ENCODE measurements at regions not wholly inside any gene's neighbourhood (a gene's known extent, or its start where the extent isn't known, plus 50 kb on each side); places are given as distances from the start of the nearest gene placed in this dataset.

DNA sequence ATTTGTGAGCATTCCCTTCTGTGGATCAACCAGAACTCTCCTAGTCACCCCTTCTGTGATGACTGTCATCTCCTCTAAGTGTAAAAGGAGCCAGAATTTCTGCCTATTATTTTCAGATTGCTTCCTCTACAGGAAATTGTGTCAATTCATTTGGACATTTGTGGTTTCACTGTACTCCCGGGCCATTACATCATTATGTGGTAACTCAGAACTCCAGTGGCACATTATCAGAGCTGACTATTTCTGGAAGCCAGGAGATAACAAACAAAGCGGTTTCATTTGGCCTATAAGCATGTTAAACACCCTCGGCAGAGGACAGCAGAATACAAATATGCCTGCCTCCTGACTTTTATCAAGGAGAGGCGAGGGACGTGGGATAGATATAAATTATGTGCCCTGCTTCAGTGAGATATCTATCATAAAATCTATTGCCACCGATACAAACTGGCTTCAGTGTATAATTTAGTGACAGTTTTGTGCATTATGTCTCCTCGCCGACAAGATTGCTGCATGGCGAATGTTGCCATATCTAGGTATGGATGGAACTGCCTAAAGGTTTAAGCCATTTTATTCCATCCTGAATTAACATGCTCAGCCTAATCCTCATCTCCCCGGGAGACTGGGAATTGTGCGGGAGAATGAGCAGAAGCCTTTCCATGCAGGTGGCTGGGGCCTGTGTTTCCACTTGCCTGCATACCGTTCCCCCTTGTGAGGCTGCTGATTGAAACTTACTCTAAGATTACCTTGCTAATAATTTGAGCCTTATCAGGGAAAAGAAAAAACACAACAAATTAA lies 193.4 kb upstream of the SEMA6D start:
- Histone ChIP-seq H3K4me1 (ENCODE audit: control insufficient read depth, insufficient read depth, low read length) (peaks cover 8% of the 10 kb centered on the region), H3K4me3 (ENCODE audit: low read depth, low read length) (no peak overlapping the region), H3K36me3 (ENCODE audit: control insufficient read depth, insufficient read depth, low read length) (no peaks in the 10 kb centered on the region), H3K27me3 (ENCODE audit: control insufficient read depth, insufficient read depth, low read length) (no peaks in the 10 kb centered on the region), H3K27ac (ENCODE audit: low read depth, low read length) (no peak overlapping the region), H3K9me3 (ENCODE audit: control insufficient read depth, insufficient read depth, low read length) (no peaks in the 10 kb centered on the region)
- 60% methylated on average over 4 of the region's 12 CpGs for WGBS (ENCODE audit: insufficient coverage)
- peak in 2 of 6 donors; percentile 36 to 73 for DNase-seq (ENCODE audit: low read depth in 4 of 6, low spot score in 6 of 6)

DNA sequence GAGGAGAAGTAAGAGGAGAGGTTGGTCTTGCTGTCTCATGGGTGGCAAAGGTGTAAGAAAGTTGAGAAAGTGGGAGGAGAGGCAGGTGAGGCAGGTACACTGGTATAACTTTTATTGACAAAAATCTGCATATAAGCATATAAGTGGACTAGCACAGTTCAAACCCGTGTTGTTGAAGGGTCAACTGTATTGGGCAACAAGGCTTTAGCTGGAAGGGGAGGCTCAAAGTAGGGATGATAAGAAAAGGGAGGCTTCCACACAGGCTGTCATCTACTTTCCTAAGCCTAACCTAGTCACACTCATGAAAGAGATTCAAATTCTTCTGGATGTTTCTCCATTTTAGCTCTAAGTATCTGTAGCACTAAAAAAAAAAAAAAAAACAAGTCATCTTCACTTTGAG lies 188.1 kb upstream of the SEMA6D start:
- H3K4me1 ChIP-seq (ENCODE audit: control insufficient read depth, insufficient read depth, low read length): peaks cover 5% of the 10 kb centered on the region
- H3K27ac ChIP-seq (ENCODE audit: low read depth, low read length): no peak overlapping the region
- no CpG with 5 or more reads among the region's 1 CpG for WGBS (ENCODE audit: insufficient coverage)

DNA sequence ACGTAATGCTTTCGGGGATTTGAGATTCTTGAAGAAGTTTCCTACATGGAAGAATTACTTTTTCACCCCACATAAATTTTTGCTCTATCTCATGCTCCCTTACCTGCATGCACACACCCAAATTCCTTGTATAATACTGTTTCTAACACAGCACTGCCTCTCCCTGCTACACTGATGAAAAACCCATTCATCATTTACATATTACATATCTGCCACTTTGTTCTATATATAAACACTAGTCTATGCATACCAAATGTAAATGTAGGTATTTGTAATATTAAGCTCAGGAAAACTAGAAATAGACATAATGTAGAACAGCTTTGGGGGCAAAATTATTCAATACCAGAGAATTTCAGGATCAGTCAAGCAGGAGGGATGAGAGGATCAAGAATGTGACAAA lies 182.6 kb upstream of the SEMA6D start:
- no CpG with 5 or more reads among the region's 2 CpGs for WGBS (ENCODE audit: insufficient coverage)

More for the DNA sequence above, 188.1 kb upstream of the SEMA6D start:
- Histone ChIP-seq H3K36me3 (ENCODE audit: control insufficient read depth, insufficient read depth, low read length) (no peaks in the 10 kb centered on the region), H3K27me3 (ENCODE audit: control insufficient read depth, insufficient read depth, low read length) (no peaks in the 10 kb centered on the region), H3K4me3 (ENCODE audit: low read depth, low read length) (no peak overlapping the region), H3K9me3 (ENCODE audit: control insufficient read depth, insufficient read depth, low read length) (no peaks in the 10 kb centered on the region)
- DNase-seq (ENCODE audit: low read depth in 4 of 6, low spot score in 6 of 6): no peak

DNA sequence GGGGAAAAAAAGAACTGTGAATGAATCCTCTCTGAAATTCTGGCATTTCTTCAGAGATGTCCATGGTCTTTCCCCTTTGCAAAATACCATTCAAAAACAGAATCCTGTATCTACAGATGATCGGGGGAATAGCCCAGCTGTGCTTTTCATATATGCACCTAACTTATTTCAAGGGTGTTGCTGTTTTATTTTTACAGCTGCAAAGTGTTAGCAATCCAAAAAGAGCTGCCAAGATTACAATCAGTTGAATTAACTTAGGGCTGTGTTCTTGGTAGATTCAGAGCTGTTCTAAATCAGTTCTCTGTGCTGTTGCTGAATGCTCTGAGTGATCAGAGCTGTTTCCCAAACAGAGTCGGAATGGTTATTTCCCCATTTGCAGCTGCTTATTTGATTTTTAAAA lies 175.7 kb upstream of the SEMA6D start:
- Histone ChIP-seq H3K4me3 (ENCODE audit: low read depth, low read length) (no peak overlapping the region), H3K4me1 (ENCODE audit: control insufficient read depth, insufficient read depth, low read length) (no peaks in the 10 kb centered on the region), H3K27me3 (ENCODE audit: control insufficient read depth, insufficient read depth, low read length) (no peaks in the 10 kb centered on the region), H3K9me3 (ENCODE audit: control insufficient read depth, insufficient read depth, low read length) (no peaks in the 10 kb centered on the region), H3K36me3 (ENCODE audit: control insufficient read depth, insufficient read depth, low read length) (no peaks in the 10 kb centered on the region), H3K27ac (ENCODE audit: low read depth, low read length) (peak overlapping the region; percentile 3)
- no CpG with 5 or more reads among the region's 2 CpGs for WGBS (ENCODE audit: insufficient coverage)
- peak in 2 of 6 donors; percentile 47 to 69 for DNase-seq (ENCODE audit: low read depth in 4 of 6, low spot score in 6 of 6)

More for the DNA sequence above, 182.6 kb upstream of the SEMA6D start:
- Histone ChIP-seq H3K27me3 (ENCODE audit: control insufficient read depth, insufficient read depth, low read length) (no peaks in the 10 kb centered on the region), H3K36me3 (ENCODE audit: control insufficient read depth, insufficient read depth, low read length) (no peaks in the 10 kb centered on the region), H3K4me3 (ENCODE audit: low read depth, low read length) (no peak overlapping the region), H3K27ac (ENCODE audit: low read depth, low read length) (no peak overlapping the region), H3K9me3 (ENCODE audit: control insufficient read depth, insufficient read depth, low read length) (no peaks in the 10 kb centered on the region), H3K4me1 (ENCODE audit: control insufficient read depth, insufficient read depth, low read length) (no peaks in the 10 kb centered on the region)
- DNase-seq (ENCODE audit: low read depth in 4 of 6, low spot score in 6 of 6): no peak

DNA sequence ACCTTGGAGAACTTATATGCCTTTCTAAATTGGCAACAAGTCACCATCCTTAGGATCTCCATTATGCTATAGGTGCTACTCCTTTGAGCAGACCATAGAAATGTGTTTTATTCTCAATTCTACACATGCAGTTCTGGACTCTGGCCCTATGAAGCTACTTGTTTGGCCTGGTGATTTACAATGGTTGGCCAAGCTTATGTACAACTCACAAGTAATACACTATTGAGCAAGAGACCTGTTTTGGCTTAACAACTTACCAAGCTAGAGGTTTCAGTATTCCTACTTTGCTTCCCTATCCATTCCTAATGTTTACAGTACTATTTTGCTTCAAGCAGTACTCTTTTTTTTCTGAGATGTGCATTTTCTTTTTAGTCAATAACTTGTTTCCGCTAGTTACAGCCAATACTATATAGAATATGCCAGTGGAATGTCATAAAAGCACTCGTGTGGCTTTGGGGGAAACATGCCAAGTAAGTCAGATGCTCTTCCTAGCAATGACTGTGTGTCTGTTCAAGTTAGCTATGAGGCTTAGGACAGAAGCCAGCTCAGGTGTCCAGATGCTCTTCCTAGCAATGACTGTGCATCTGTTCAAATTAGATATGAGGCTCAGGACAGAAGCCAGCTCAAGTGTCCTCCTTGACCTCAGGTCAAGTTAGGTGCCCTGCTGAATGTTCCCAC lies 174.9 kb upstream of the SEMA6D start:
- Histone ChIP-seq H3K36me3 (ENCODE audit: control insufficient read depth, insufficient read depth, low read length) (no peaks in the 10 kb centered on the region), H3K27me3 (ENCODE audit: control insufficient read depth, insufficient read depth, low read length) (no peaks in the 10 kb centered on the region), H3K4me1 (ENCODE audit: control insufficient read depth, insufficient read depth, low read length) (no peaks in the 10 kb centered on the region), H3K27ac (ENCODE audit: low read depth, low read length) (peak overlapping the region; percentile 0), H3K9me3 (ENCODE audit: control insufficient read depth, insufficient read depth, low read length) (no peaks in the 10 kb centered on the region), H3K4me3 (ENCODE audit: low read depth, low read length) (no peak overlapping the region)
- peak in 1 of 6 donors; percentile 73 for DNase-seq (ENCODE audit: low read depth in 4 of 6, low spot score in 6 of 6)
- WGBS (ENCODE audit: insufficient coverage): 11% methylated on average over 1 of the region's 2 CpGs

DNA sequence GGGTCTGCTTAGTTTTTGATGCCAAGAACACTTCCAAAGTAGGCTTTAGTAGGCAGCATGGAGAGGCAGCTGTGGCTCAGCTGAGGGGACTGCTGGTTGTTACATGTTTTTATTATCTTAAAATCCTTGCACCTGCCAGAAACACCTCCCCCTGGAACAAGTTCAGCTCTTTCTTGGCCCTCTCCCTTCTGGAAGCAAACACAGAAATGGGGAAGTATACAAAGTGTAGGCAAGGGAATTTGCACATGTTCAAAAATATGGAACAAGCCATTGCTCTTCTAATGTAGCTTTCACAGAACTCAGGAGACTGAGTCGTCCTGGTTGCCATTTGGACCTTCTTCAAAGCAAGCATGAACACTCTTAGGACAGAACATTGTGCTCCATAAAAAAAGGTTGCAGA lies 169.1 kb upstream of the SEMA6D start:
- Histone ChIP-seq H3K27me3 (ENCODE audit: control insufficient read depth, insufficient read depth, low read length) (no peaks in the 10 kb centered on the region), H3K36me3 (ENCODE audit: control insufficient read depth, insufficient read depth, low read length) (no peaks in the 10 kb centered on the region), H3K9me3 (ENCODE audit: control insufficient read depth, insufficient read depth, low read length) (no peaks in the 10 kb centered on the region), H3K4me1 (ENCODE audit: control insufficient read depth, insufficient read depth, low read length) (no peaks in the 10 kb centered on the region), H3K4me3 (ENCODE audit: low read depth, low read length) (no peak overlapping the region), H3K27ac (ENCODE audit: low read depth, low read length) (no peak overlapping the region)
- WGBS (ENCODE audit: insufficient coverage): no CpG with 5 or more reads among the region's 1 CpG
- DNase-seq (ENCODE audit: low read depth in 4 of 6, low spot score in 6 of 6): peak in 2 of 6 donors; percentile 50 to 76

DNA sequence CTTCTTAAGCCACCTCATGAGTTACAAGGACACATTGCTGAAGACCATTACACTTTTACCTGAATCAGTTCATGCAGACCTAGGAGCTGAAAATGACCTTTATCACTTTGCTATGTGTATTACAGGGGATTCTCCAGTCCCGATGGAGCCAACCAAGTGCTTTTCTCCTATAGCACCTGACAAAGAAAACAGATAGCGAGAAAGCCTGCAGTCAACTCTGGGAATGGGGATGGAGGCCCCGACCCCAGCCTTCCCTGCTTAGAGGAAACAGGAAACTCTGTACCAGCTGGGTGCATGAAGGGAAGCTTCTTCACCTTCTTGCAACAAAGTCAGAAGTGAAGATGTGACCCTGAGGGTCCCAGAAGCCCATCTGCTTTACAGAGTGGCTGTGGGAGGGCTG lies 168.3 kb upstream of the SEMA6D start:
- no peak for DNase-seq (ENCODE audit: low read depth in 4 of 6, low spot score in 6 of 6)

DNA sequence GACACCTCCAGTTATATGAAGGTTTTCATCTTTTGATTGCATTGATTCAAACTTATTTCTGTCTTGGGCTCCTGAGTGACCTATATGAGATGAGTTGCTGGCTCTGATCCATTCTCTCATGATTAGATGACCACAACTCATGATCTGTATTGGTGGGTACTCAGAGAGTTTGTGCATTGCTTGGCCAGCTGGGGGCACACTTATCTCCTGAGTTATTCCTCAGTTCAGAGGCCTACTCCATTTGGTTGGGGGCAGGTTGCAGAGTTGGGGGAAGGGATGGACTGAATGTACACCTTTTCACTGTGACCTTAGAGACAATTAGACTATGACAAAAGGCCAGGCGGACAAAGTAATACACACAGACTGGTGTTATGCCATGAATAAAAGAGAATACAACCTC lies 166.2 kb upstream of the SEMA6D start:
- no peaks in the 10 kb centered on the region for H3K27me3 ChIP-seq (ENCODE audit: control insufficient read depth, insufficient read depth, low read length)
- no peak overlapping the region for H3K27ac ChIP-seq (ENCODE audit: low read depth, low read length)
- DNase-seq (ENCODE audit: low read depth in 4 of 6, low spot score in 6 of 6): no peak
- no peaks in the 10 kb centered on the region for H3K9me3 ChIP-seq (ENCODE audit: control insufficient read depth, insufficient read depth, low read length)
- 100% methylated on average over 1 of the region's 1 CpG for WGBS (ENCODE audit: insufficient coverage)
- no peaks in the 10 kb centered on the region for H3K36me3 ChIP-seq (ENCODE audit: control insufficient read depth, insufficient read depth, low read length)
- H3K4me3 ChIP-seq (ENCODE audit: low read depth, low read length): no peak overlapping the region
- H3K4me1 ChIP-seq (ENCODE audit: control insufficient read depth, insufficient read depth, low read length): no peaks in the 10 kb centered on the region

More for the DNA sequence above, 168.3 kb upstream of the SEMA6D start:
- H3K4me1 ChIP-seq (ENCODE audit: control insufficient read depth, insufficient read depth, low read length): no peaks in the 10 kb centered on the region
- WGBS (ENCODE audit: insufficient coverage): no CpG with 5 or more reads among the region's 3 CpGs
- no peaks in the 10 kb centered on the region for H3K36me3 ChIP-seq (ENCODE audit: control insufficient read depth, insufficient read depth, low read length)
- no peak overlapping the region for H3K4me3 ChIP-seq (ENCODE audit: low read depth, low read length)
- H3K27ac ChIP-seq (ENCODE audit: low read depth, low read length): no peak overlapping the region
- no peaks in the 10 kb centered on the region for H3K27me3 ChIP-seq (ENCODE audit: control insufficient read depth, insufficient read depth, low read length)
- no peaks in the 10 kb centered on the region for H3K9me3 ChIP-seq (ENCODE audit: control insufficient read depth, insufficient read depth, low read length)

DNA sequence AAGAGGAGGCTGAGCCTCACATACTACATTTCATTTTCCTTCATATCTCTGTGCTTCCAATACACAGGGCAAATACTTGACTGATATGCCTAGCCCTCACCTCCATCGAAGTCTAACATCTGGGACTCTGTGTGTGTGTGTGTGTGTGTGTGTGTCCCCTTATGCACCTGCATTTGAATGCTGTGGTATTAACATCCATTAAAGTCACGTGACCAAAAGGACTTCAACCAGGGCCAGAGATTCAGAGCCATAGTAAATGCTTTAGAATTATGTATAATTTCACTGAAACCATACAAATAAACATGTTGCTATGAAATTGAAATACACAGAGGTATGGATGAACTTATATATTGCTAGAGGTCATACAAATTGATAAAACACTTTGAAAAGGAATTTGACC lies 165.8 kb upstream of the SEMA6D start:
- DNase-seq (ENCODE audit: low read depth in 4 of 6, low spot score in 6 of 6): no peak
- no peaks in the 10 kb centered on the region for H3K27me3 ChIP-seq (ENCODE audit: control insufficient read depth, insufficient read depth, low read length)
- H3K4me1 ChIP-seq (ENCODE audit: control insufficient read depth, insufficient read depth, low read length): no peaks in the 10 kb centered on the region
- WGBS (ENCODE audit: insufficient coverage): no CpG with 5 or more reads among the region's 2 CpGs
- H3K36me3 ChIP-seq (ENCODE audit: control insufficient read depth, insufficient read depth, low read length): no peaks in the 10 kb centered on the region
- H3K9me3 ChIP-seq (ENCODE audit: control insufficient read depth, insufficient read depth, low read length): no peaks in the 10 kb centered on the region
- H3K27ac ChIP-seq (ENCODE audit: low read depth, low read length): no peak overlapping the region
- no peak overlapping the region for H3K4me3 ChIP-seq (ENCODE audit: low read depth, low read length)

Data from spinal cord (tissue), 9 donors.